HG02938 (cell line): ENCODE measurements at regions not wholly inside any gene's neighbourhood (a gene's known extent, or its start where the extent isn't known, plus 50 kb on each side); places are given as distances from the start of the nearest gene placed in this dataset.

ENCODE experiments used
- ATAC-seq: cut with Tn5 transposase; IDR thresholded peaks from one replicate; pipeline ENCODE4 v1.9.1; 2021; ENCODE audit warnings: mild to moderate bottlenecking, moderate library complexity; ENCODE audit not compliant: unreplicated experiment

- no peak for ATAC-seq
Measured at GRCh38 chr6:148263961-148264360, 78.7 kb upstream of the SASH1 start.

- ATAC-seq, result no peak
Measured at GRCh38 chr6:148265054-148265453, 77.6 kb upstream of the SASH1 start.

- no peak for ATAC-seq
Measured at GRCh38 chr6:148269386-148269785, 73.3 kb upstream of the SASH1 start.

- ATAC-seq, result no peak
Measured at GRCh38 chr6:148271711-148272439, 70.8 kb upstream of the SASH1 start.

GRCh38 chr6:148272597-148272996, 70.0 kb upstream of the SASH1 start:
- no peak for ATAC-seq

- ATAC-seq, result no peak
Measured at GRCh38 chr6:148273962-148274752, 68.5 kb upstream of the SASH1 start.

GRCh38 chr6:148274809-148275208, 67.8 kb upstream of the SASH1 start:
- ATAC-seq, result no peak

- ATAC-seq, result no peak
Measured at GRCh38 chr6:148285205-148285604, 57.4 kb upstream of the SASH1 start.

GRCh38 chr6:148286563-148286962, 56.1 kb upstream of the SASH1 start:
- ATAC-seq, result no peak

- ATAC-seq, result no peak
Measured at GRCh38 chr6:148287623-148288333, 54.9 kb upstream of the SASH1 start.

GRCh38 chr6:148288541-148288940, 54.1 kb upstream of the SASH1 start:
- ATAC-seq, result no peak

- no peak for ATAC-seq
Measured at GRCh38 chr6:148289153-148289552, 53.5 kb upstream of the SASH1 start.

GRCh38 chr6:148291876-148292275, 50.8 kb upstream of the SASH1 start:
- no peak for ATAC-seq
